Pons (tissue), 1 donor: ENCODE measurements at regions not wholly inside any gene's neighbourhood (a gene's known extent, or its start where the extent isn't known, plus 50 kb on each side); places are given as distances from the start of the nearest gene placed in this dataset.
"Not testable (repeated sequence)": the region's sequence is repeated elsewhere in the genome, so short reads cannot be mapped to it uniquely, and the experiment has no call there.

Experiments
- DNase-seq: peaks from one replicate; pipeline ENCODE4 v3.0.0-alpha.2; 2016; ENCODE audit warnings: low spot score

GRCh38 chr13:79187917-79188690 lies 218.0 kb downstream of the RBM26 start:
- DNase-seq = no peak

DNA sequence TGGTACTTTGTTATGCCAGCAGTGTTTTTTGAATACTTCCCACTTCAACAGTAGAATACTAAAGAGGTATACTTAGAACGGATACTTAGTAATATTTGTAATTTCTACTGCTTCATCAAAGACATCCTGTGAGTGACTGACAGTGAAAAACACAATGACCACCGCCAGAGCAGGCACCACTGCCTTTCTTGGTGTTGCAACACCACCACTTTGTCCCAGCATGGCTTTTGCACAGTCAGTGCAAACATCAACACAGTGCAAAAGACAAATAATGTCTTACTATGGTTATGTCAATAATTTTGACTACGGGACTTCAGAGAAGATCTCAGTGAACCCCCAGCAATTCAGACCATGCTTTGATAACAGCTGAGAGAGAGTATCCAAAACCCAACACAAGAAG lies 220.5 kb downstream of the RBM26 start:
- no peak for DNase-seq

- no peak for DNase-seq
Measured at GRCh38 chr13:79183231-79183630, 222.8 kb downstream of the RBM26 start.

DNA sequence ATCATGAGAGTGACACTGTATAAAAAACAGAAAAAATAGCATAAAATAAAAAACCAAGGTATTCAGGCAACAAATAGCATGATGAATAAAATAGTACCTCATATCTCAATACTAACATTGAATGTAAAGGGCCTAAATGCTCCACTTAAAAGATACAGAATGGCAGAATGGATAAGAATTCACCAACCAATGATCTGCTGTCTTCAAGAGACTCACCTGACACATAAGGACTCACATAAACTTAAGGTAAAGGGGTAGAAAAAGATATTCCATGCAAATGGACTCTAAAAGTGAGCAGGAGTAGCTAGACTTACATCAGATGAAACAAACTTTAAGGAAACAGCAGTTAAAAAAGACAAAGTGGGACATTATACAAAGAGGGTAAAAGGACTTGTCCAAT lies 232.4 kb downstream of the RBM26 start:
- not testable (repeated sequence) for DNase-seq

- DNase-seq = not testable (repeated sequence)
Measured at GRCh38 chr13:79172924-79173323, 233.1 kb downstream of the RBM26 start.

DNA sequence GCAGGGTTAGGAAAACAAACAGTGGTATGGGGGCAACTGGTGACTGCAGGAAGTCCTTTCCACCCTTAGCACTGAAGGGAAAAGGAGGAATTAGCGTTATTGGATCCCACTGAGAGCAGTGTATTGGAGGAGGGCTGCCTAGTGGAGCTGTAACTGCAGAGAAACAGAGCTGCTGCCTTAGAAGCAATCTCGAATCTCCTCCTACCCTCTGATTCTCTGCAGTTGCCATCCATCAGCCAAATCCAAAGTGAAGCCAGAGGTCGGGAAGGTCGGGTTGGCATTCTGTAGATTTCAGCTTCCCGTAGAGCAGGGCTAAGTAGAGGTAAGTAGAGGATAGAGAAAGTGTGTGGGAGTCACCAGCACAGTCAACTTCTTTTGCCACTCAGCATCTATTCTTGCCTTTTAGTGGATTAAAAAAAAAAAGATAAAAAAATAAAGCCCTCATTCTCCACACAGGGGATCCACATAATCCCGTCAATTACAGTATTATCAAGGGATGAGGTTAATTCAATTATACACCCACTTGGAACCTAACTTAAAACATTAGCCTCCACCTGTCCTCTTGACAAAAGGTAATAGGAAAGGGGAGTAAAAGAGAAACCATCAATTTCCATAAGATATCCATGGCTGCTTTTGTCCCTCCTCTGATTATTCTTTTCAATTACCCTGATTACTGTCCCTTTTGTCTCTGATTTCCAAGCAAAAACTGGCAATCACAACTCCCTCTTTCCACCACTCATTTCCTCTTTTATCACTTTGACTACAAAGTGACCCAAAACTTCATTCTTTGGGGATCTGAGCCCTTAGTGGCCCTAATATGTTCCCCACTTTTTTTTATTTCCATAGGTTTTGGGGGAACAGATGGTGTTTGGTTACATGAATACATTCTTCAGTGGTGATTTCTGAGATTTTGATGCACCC lies 234.7 kb downstream of the RBM26 start:
- no peak for DNase-seq

- DNase-seq = no peak
Measured at GRCh38 chr13:79160818-79161217, 245.2 kb downstream of the RBM26 start.

- DNase-seq = no peak
Measured at GRCh38 chr13:79155883-79156282, 250.2 kb downstream of the RBM26 start.

DNA sequence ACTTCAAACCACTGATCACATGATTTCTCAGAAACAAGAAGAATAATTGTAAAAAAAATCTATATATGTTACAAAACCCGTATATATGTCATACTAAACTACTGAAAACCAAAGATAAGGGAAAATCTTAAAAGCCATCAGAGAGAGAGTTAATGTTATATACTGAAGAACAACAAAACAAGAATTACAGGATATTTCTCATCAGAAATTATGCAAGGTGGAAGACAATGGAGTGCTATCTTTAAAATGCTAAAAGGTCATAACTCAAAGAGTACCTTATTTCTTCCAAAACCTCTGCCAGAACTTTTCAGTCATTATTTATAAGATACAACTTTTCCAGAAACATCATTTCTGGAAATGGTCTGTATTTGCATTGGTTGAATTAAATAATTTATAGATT lies 256.8 kb downstream of the RBM26 start:
- no peak for DNase-seq

DNA sequence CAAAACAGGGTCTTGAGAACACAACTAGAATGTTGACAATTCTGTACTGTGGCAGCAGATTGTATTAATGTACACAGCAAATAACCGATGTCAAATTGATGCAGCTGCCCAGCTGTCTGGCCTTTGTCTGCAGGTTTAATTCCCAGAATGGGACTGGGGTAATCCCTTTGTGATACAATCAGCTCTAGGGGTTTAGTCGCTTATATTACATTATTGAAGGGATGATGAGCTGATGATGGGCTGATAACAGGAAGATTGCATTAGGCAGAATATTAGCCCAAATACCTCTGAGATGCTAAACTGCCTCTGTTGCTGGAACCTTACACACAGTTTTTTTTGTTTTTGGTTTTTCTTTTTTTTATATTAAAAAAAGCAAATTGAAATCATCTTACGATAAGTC lies 265.0 kb downstream of the RBM26 start:
- DNase-seq = no peak

DNA sequence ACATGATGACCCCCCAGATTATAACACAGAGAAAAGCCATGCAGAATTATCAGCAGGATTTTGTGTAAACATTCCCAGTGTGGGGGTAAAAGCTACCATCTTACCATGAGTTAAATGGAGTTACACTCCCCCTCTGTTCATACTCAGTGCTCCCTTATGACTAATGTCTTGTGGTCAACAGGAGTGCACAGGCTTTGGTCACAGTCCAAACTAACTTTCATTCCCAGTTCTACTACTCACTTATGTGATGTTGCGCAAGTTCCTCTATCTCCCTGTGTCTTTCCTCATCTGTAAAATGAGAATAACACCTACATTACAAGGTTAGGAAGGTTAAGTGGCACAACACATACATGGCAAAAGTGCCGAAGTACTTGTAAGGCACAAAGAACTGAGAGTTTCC lies 277.9 kb downstream of the RBM26 start:
- no peak for DNase-seq

DNA sequence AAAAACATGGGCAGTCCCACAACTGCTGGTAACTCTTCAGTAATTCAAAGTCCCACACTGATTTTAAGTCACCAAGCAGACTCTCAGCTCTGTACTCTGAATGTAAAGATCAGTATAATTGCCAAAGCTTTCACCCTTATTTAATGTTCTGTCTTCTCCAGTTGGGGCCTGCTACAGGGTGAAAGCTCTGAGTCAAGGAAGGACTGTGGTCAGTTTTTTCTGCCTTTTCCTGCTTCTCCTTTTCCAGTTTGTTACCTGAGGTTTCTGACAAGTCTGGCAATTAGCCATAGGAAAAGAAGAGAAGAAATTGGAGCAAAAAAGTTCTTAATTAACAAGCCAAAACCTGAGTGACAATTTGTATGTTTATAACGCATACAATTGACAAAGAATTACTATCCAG lies 279.3 kb downstream of the RBM26 start:
- DNase-seq = no peak

DNA sequence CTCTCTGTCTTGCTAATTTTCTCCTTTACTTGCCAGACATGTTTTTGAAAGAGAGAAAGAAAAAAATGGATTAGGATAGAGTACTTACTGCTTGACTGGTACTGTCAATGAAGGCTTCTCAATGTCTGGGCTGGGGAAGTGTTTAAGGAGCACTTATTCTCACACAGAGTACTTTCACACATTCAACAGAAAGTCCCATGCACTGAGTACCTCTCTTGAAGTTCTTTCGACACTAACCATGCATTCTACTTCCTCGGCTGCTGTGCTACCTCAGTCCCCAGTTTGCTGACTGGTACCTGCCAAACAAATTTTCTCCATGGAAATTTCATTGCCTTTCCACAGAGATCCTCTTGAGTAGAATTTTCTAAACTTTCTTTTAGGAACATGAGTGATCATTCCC lies 281.9 kb downstream of the RBM26 start:
- DNase-seq = no peak

DNA sequence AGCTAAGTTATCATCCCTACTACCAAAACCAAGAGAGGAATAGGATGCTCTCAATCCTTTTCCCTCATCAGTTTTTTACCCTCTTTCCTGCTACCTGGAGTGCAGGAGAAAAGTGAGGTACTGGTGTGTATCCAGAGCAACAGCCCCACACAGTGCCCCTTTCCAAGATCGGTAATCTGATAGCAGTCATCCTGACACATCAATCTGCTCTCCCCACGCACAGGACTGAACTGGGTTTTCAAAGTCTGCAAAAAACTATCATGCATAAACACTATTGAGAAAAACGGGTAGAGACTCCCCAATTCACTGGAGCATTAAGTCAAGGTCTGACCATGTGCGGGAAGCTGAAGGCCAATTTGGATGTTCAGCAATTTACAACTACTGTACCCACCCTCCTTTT lies 284.8 kb downstream of the RBM26 start:
- DNase-seq = no peak

GRCh38 chr13:79119578-79120107 lies 286.4 kb downstream of the RBM26 start:
- DNase-seq = no peak

GRCh38 chr13:79112016-79112415 lies 294.0 kb downstream of the RBM26 start:
- no peak for DNase-seq

- no peak for DNase-seq
Measured at GRCh38 chr13:79108914-79109643, 297.0 kb downstream of the RBM26 start.

DNA sequence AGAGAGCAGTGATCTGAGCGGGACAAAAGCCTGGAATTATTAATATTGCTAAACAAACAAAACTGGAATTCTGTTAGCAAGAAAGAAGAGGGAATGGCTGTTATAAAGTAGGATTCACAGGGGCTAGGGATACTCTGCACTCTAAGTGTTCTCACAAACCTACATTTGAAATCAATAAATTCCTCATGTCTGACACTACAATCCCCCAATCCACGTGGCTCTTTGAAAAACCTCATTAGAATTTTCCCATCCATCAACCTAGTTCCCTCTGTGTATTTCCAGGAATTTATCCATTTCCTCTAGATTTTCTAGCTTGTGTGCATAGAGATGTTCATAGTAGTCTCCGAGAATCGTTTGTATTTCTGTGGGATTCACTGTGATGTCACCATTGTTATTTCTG lies 307.5 kb downstream of the RBM26 start:
- no peak for DNase-seq

GRCh38 chr13:79097201-79097600 lies 308.9 kb downstream of the RBM26 start:
- no peak for DNase-seq

- no peak for DNase-seq
Measured at GRCh38 chr13:79096099-79096498, 310.0 kb downstream of the RBM26 start.

- DNase-seq = no peak
Measured at GRCh38 chr13:79090552-79091124, 315.4 kb downstream of the RBM26 start.
